Testis (tissue), 2 donors: ENCODE measurements at regions not wholly inside any gene's neighbourhood (a gene's known extent, or its start where the extent isn't known, plus 50 kb on each side); places are given as distances from the start of the nearest gene placed in this dataset.

Experiments
- CTCF ChIP-seq, 3 experiments: fragments of 450-650 bp in 2 of 3; fragments of 200-600 bp in 1 of 3; sonication (generic) in 1 of 3; IDR thresholded peaks; one replicate each; pipeline ENCODE4 v1.5.1; 2016 to 2019; ENCODE audit warnings: antibody characterized with exemption in 3 of 3, mild to moderate bottlenecking in 2 of 3, moderate library complexity in 1 of 3
- POLR2A ChIP-seq: fragments of 450-650 bp; IDR thresholded peaks from one replicate; pipeline ENCODE4 v1.6.1; 2017; ENCODE audit warnings: antibody characterized with exemption, mild to moderate bottlenecking, moderate library complexity

DNA sequence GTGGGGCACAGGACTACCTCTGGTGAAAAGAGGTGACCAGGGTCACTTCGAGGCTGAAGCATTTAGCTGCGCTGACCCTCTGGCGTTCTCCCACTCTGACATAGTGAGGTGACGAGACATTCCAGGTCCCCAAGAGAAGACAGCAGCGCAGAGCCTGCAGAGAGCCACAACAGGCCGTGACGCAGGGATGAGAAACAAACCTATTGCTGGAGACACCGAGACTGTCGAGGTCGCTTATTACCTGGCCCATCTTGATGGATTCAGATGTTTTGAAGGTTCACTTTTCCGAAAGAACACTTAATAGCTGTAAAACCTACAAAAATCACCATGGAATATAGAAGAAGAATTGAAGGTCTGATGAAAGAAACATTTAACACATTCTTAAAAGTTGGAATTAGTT, 466.3 kb downstream of the NR2F2 start:
- TF ChIP-seq POLR2A (no peak), CTCF (IDR thresholded peaks at IDR 0.05) (no peak)
